ENCODE measurements at regions not wholly inside any gene's neighbourhood (a gene's known extent, or its start where the extent isn't known, plus 50 kb on each side); places are given as distances from the start of the nearest gene placed in this dataset.

- Histone ChIP-seq H3K9me3 (peaks cover 0 to 4% (median 0%) of the 10 kb centered on the region in 12 donors), H3K4me3 (no peak overlapping the region), H3K36me3 (no peaks in the 10 kb centered on the region), H3K4me1 (no peaks in the 10 kb centered on the region), H3K27ac (no peak overlapping the region), H3K27me3 (no peaks in the 10 kb centered on the region)
- DNase-seq: no peak
- 38 to 50% (median 39%) methylated on average over 3 of the region's 3 CpGs for WGBS, 4 donors
- TF ChIP-seq POLR2A (IDR thresholded peaks at IDR 0.05): no peak
- TF ChIP-seq, protein P1, sequence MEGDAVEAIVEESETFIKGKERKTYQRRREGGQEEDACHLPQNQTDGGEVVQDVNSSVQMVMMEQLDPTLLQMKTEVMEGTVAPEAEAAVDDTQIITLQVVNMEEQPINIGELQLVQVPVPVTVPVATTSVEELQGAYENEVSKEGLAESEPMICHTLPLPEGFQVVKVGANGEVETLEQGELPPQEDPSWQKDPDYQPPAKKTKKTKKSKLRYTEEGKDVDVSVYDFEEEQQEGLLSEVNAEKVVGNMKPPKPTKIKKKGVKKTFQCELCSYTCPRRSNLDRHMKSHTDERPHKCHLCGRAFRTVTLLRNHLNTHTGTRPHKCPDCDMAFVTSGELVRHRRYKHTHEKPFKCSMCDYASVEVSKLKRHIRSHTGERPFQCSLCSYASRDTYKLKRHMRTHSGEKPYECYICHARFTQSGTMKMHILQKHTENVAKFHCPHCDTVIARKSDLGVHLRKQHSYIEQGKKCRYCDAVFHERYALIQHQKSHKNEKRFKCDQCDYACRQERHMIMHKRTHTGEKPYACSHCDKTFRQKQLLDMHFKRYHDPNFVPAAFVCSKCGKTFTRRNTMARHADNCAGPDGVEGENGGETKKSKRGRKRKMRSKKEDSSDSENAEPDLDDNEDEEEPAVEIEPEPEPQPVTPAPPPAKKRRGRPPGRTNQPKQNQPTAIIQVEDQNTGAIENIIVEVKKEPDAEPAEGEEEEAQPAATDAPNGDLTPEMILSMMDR (IDR thresholded peaks at IDR 0.05): no peak
- no peak for ATAC-seq
- intact Hi-C loops (cut with DNase I): no loop called here
These were observed 1383.0 kb upstream of the C9orf72 start for GRCh38 chr9:28956116-28956880.

GRCh38 chr9:28960602-28961001, 1387.3 kb upstream of the C9orf72 start:
- intact Hi-C loops (cut with DNase I): loop anchor here in 1 of 10 donors (10.0 kb wide), 1 partner anchor 56 kb away; no protein-coding TSS in a partner anchor
- H3K27ac ChIP-seq: no peak overlapping the region
- no peak overlapping the region for H3K4me3 ChIP-seq
- no peaks in the 10 kb centered on the region for H3K27me3 ChIP-seq
- no peak for DNase-seq
- no peaks in the 10 kb centered on the region for H3K4me1 ChIP-seq
- H3K9me3 ChIP-seq: no peaks in the 10 kb centered on the region
- H3K36me3 ChIP-seq: no peaks in the 10 kb centered on the region
- TF ChIP-seq POLR2A (IDR thresholded peaks at IDR 0.05): no peak
- TF ChIP-seq, protein P1 (IDR thresholded peaks at IDR 0.05): no peak
- no peak for ATAC-seq

- no peak overlapping the region for H3K4me3 ChIP-seq
- intact Hi-C loops (cut with DNase I): loop anchor here in 1 of 10 donors (10.0 kb wide), 1 partner anchor 57 kb away; no protein-coding TSS in a partner anchor
- DNase-seq: no peak
- ATAC-seq: no peak
- H3K4me1 ChIP-seq: no peaks in the 10 kb centered on the region
- no peaks in the 10 kb centered on the region for H3K36me3 ChIP-seq
- H3K27me3 ChIP-seq: no peaks in the 10 kb centered on the region
- 68 to 76% (median 71%) methylated on average over 3 of the region's 3 CpGs for whole genome bisulfite sequencing, 4 donors
- no peak overlapping the region for H3K27ac ChIP-seq
- TF ChIP-seq, protein P1 (IDR thresholded peaks at IDR 0.05): no peak
- no peak for TF ChIP-seq POLR2A (IDR thresholded peaks at IDR 0.05)
- H3K9me3 ChIP-seq: no peaks in the 10 kb centered on the region
These were observed 1388.3 kb upstream of the C9orf72 start for GRCh38 chr9:28961623-28962022.

- H3K36me3 ChIP-seq: no peaks in the 10 kb centered on the region
- no peak overlapping the region for H3K4me3 ChIP-seq
- no peaks in the 10 kb centered on the region for H3K4me1 ChIP-seq
- H3K9me3 ChIP-seq: no peaks in the 10 kb centered on the region
- DNase-seq (no peak), ATAC-seq (no peak)
- intact Hi-C loops (cut with DNase I): loop anchor here in 1 of 10 donors (10.0 kb wide), 1 partner anchor 62 kb away; no protein-coding TSS in a partner anchor
- no peaks in the 10 kb centered on the region for H3K27me3 ChIP-seq
- TF ChIP-seq, protein P1 (IDR thresholded peaks at IDR 0.05): no peak
- TF ChIP-seq POLR2A (IDR thresholded peaks at IDR 0.05): no peak
- no peak overlapping the region for H3K27ac ChIP-seq
These were observed 1393.9 kb upstream of the C9orf72 start for GRCh38 chr9:28967226-28967625.
